ACC112 (cell line): ENCODE measurements at regions not wholly inside any gene's neighbourhood (a gene's known extent, or its start where the extent isn't known, plus 50 kb on each side); places are given as distances from the start of the nearest gene placed in this dataset.

Experiments used
- H2AFZ ChIP-seq: fragments of 200-600 bp; sonication (generic); one replicate; pipeline ENCODE4 v1.6.0; 2017; ENCODE audit warnings: antibody characterized with exemption, low read length; ENCODE audit not compliant: unreplicated experiment
- H3K27ac ChIP-seq: fragments of 200-600 bp; sonication (generic); 2 replicates; pipeline ENCODE4 v1.5.1; 2014; ENCODE audit warnings: low read depth, mild to moderate bottlenecking, antibody characterized with exemption, low read length, moderate library complexity
- H3K27me3 ChIP-seq: fragments of 200-600 bp; sonication (generic); 2 replicates; pipeline ENCODE4 v1.6.1; 2014; ENCODE audit warnings: mild to moderate bottlenecking, antibody characterized with exemption, low read length, moderate library complexity, mixed read lengths; ENCODE audit not compliant: insufficient read depth
- H3K36me3 ChIP-seq: fragments of 200-600 bp; sonication (generic); 2 replicates; pipeline ENCODE4 v1.6.1; 2016; ENCODE audit warnings: mild to moderate bottlenecking, antibody characterized with exemption, low read length, moderate library complexity, mixed read lengths; ENCODE audit not compliant: insufficient read depth
- H3K4me1 ChIP-seq: fragments of 200-600 bp; sonication (generic); one replicate; pipeline ENCODE4 v1.6.1; 2016; ENCODE audit warnings: low read length, mixed read lengths; ENCODE audit not compliant: insufficient read depth, unreplicated experiment, control insufficient read depth
- H3K4me3 ChIP-seq: fragments of 200-600 bp; sonication (generic); 2 replicates; pipeline ENCODE4 v1.5.1; 2014; ENCODE audit warnings: mild to moderate bottlenecking, low read depth, low read length
- H3K79me2 ChIP-seq: fragments of 200-600 bp; sonication (generic); one replicate; pipeline ENCODE4 v1.6.0; 2016; ENCODE audit warnings: low read length; ENCODE audit not compliant: control insufficient read depth, unreplicated experiment, insufficient read depth

DNA sequence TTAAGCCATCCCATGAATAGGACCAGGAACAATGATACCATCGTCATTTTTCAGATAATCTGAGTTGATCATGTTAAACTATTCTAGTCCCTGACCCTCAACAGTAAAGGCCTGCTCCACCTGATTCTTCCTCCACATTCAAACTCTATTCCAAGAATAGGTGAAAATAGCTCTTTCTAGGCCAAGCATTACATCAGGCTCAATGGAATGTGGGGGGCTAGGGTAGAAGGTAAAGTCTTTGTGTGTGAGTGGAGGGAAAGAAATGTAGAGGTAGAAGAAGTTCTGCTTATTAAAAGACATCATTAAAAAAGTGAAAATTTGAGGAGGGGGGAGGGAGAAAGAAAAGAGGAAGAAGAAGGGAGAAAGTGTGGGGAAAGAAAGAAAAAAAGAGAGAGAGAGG, 653.3 kb upstream of the PKDCC start:
- H3K79me2 ChIP-seq, result no peaks in the 10 kb centered on the region
- no peaks in the 10 kb centered on the region for H3K4me1 ChIP-seq
- H3K4me3 ChIP-seq, result no peak overlapping the region
- H3K27ac ChIP-seq, result no peak overlapping the region
- peaks cover 15% of the 10 kb centered on the region; the same call in 1 of the 2 replicates for H3K27me3 ChIP-seq
- no peaks in the 10 kb centered on the region for H3K36me3 ChIP-seq
- no peak overlapping the region for H2AFZ ChIP-seq

DNA sequence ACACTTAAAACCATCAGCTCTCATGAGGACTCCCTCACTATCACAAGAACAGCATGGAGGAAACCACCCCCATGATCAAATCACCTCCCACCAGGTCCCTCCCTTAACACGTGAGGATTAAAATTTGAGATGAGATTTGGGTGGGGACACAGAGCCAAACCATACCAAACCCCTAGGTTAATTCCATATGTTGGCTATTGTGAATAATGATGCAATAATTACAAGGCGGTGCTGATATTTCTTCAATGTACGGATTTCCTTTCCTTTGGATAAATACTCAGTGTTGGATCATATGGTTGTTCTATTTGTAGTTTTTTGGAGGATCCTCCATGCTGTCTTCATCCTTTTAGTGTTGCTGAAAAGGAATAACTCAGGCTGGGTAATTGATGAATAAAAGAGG, 652.1 kb upstream of the PKDCC start:
- Histone ChIP-seq H3K27ac (no peak overlapping the region), H2AFZ (no peak overlapping the region), H3K4me1 (no peaks in the 10 kb centered on the region), H3K36me3 (no peaks in the 10 kb centered on the region), H3K79me2 (no peaks in the 10 kb centered on the region), H3K27me3 (peaks cover 15% of the 10 kb centered on the region; the same call in 1 of the 2 replicates), H3K4me3 (no peak overlapping the region)

DNA sequence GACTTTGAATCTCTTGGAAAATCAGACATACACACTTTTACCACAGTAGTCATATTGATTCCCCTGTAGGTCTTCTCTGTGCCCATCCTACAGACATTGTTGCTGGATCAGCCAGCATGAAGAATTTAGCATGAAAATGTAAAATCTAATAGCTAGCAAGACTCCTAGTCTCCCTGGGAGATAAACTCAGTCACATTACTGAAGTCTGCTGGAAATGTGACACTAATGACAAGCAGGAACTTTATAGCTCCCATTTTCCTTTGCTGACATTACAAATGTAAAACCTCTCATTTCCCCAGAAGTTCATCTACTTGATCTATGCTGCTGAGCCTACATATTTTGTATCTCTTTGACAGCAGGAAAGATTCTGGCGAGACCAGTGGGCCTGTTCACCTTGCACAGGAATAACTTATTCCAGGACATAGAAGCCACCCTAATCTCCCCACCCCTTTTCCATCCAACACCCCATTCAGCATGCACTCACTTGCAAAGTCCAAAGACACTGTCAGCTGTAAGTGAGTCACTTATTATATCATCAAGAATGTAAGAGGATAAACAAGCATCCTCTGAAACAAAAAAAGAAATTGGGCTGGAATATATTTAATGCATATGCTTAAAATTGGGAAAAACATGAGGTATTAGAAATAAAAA, 648.3 kb upstream of the PKDCC start:
- no peaks in the 10 kb centered on the region for H3K36me3 ChIP-seq
- no peaks in the 10 kb centered on the region for H3K79me2 ChIP-seq
- H3K4me1 ChIP-seq, result no peaks in the 10 kb centered on the region
- H2AFZ ChIP-seq, result no peak overlapping the region
- H3K27ac ChIP-seq, result no peak overlapping the region
- no peak overlapping the region for H3K4me3 ChIP-seq
- peaks cover 20% of the 10 kb centered on the region; the same call in 1 of the 2 replicates for H3K27me3 ChIP-seq

GRCh38 chr2:41400088-41400665, 647.6 kb upstream of the PKDCC start:
- Histone ChIP-seq H3K4me3 (no peak overlapping the region), H3K27me3 (peaks cover 20% of the 10 kb centered on the region; the same call in 1 of the 2 replicates), H3K36me3 (no peaks in the 10 kb centered on the region), H3K27ac (no peak overlapping the region), H2AFZ (no peak overlapping the region), H3K79me2 (no peaks in the 10 kb centered on the region), H3K4me1 (no peaks in the 10 kb centered on the region)

DNA sequence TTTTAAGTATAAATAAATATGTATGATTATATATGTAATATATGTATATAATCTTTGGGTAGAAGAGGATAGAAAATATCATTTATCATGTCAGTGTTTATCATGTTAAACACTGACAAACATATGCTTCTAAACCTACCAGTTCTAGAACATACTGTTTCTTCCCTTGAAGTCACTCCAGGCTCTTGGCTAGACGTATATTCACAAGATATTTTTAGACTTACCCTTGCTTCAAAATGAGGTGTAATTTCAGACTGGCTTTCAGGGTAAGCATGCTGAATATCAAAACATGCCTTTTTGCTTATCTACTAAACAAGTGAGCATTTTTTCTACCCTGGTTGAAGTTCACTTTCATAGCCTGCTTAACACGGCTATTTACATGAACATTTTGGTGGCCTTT, 642.4 kb upstream of the PKDCC start:
- no peaks in the 10 kb centered on the region for H3K36me3 ChIP-seq
- H2AFZ ChIP-seq, result no peak overlapping the region
- peaks cover 9% of the 10 kb centered on the region; the same call in 1 of the 2 replicates for H3K27me3 ChIP-seq
- no peak overlapping the region for H3K27ac ChIP-seq
- no peaks in the 10 kb centered on the region for H3K4me1 ChIP-seq
- H3K79me2 ChIP-seq, result no peaks in the 10 kb centered on the region
- no peak overlapping the region for H3K4me3 ChIP-seq

DNA sequence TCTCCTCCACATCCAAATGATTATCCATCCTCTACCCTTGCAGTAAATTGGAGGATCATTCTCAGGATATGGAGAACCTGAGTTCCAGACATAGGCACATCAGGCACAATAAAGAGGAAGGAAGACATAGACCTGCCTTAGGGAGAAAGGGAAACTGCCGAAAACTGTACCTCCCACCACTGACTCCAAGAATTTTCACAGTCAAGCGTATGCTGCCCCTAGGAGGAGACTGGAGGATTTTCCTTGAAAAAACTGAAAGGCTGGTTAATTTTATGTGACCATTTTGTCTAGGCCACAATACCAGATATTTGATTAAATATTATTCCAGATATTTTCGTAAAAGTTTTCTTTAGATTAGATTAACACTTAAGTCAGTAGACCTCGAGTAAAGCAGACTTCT, 638.5 kb upstream of the PKDCC start:
- Histone ChIP-seq H3K4me1 (no peaks in the 10 kb centered on the region), H3K27ac (no peak overlapping the region), H3K36me3 (no peaks in the 10 kb centered on the region), H3K4me3 (no peak overlapping the region), H3K27me3 (no peaks in the 10 kb centered on the region; the same call in 1 of the 2 replicates), H2AFZ (no peak overlapping the region), H3K79me2 (no peaks in the 10 kb centered on the region)

- Histone ChIP-seq H3K79me2 (no peaks in the 10 kb centered on the region), H3K4me1 (no peaks in the 10 kb centered on the region), H3K4me3 (no peak overlapping the region), H3K27me3 (no peaks in the 10 kb centered on the region; the same call in 1 of the 2 replicates), H3K27ac (no peak overlapping the region), H3K36me3 (no peaks in the 10 kb centered on the region), H2AFZ (no peak overlapping the region)
Observed at GRCh38 chr2:41410011-41410410, 637.8 kb upstream of the PKDCC start.

- Histone ChIP-seq H3K27ac (no peak overlapping the region), H3K79me2 (no peaks in the 10 kb centered on the region), H3K4me3 (no peak overlapping the region), H2AFZ (no peak overlapping the region), H3K27me3 (peaks cover 4% of the 10 kb centered on the region; the same call in 1 of the 2 replicates), H3K36me3 (no peaks in the 10 kb centered on the region), H3K4me1 (no peaks in the 10 kb centered on the region)
Observed at GRCh38 chr2:41413813-41414485, 633.9 kb upstream of the PKDCC start.

DNA sequence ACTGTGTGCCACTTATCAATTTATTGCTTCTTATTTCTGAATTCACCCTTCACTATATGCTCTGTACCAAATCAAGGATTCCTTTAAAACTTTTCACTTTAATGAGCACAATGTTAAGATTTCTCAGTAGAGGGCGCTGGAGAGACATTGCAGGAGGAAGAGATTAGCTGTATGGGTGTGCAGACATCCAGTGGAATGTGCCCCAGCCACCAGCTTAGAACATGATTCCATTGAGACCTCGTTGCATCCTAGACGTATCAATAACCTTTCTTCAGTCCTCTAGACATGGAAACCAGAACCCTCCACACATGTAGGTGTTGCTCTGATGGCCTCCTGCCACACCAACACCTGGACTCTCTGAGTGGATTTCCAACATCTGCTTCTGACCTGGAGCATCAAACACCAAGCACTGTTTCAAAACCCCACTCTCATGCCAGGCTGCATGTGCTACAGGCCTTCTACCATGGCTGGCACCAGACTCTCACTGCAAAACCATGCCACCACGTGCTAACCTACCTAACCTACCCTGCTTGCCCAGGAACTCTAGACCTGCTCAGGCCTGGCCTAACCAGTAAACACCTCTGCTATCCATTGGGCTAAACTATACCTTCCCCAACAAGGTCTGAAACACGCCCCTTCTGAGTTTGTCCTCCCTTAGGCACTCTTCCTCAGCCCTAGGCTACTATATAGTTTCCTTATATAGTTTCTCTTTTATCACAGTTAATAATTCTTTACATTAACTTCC, 633.2 kb upstream of the PKDCC start:
- Histone ChIP-seq H3K36me3 (no peaks in the 10 kb centered on the region), H3K4me3 (no peak overlapping the region), H3K27ac (no peak overlapping the region), H3K4me1 (no peaks in the 10 kb centered on the region), H3K27me3 (peaks cover 5% of the 10 kb centered on the region; the same call in 1 of the 2 replicates), H2AFZ (no peak overlapping the region), H3K79me2 (no peaks in the 10 kb centered on the region)

- Histone ChIP-seq H3K79me2 (no peaks in the 10 kb centered on the region), H2AFZ (no peak overlapping the region)
Observed at GRCh38 chr2:41417511-41417910, 630.3 kb upstream of the PKDCC start.

More at GRCh38 chr2:41417511-41417910, 630.3 kb upstream of the PKDCC start:
- peaks cover 12% of the 10 kb centered on the region; the same call in 1 of the 2 replicates for H3K27me3 ChIP-seq
- no peak overlapping the region for H3K27ac ChIP-seq
- H3K4me1 ChIP-seq, result no peaks in the 10 kb centered on the region
- H3K4me3 ChIP-seq, result no peak overlapping the region
- no peaks in the 10 kb centered on the region for H3K36me3 ChIP-seq
